NCI-H748 (cell line): ENCODE measurements at regions not wholly inside any gene's neighbourhood (a gene's known extent, or its start where the extent isn't known, plus 50 kb on each side); places are given as distances from the start of the nearest gene placed in this dataset.

Experiments used
- DNase-seq: peaks from one replicate; lab custom pipeline; 2025; ENCODE audit not compliant: unreplicated experiment; lab: John Stamatoyannopoulos, UW

DNA sequence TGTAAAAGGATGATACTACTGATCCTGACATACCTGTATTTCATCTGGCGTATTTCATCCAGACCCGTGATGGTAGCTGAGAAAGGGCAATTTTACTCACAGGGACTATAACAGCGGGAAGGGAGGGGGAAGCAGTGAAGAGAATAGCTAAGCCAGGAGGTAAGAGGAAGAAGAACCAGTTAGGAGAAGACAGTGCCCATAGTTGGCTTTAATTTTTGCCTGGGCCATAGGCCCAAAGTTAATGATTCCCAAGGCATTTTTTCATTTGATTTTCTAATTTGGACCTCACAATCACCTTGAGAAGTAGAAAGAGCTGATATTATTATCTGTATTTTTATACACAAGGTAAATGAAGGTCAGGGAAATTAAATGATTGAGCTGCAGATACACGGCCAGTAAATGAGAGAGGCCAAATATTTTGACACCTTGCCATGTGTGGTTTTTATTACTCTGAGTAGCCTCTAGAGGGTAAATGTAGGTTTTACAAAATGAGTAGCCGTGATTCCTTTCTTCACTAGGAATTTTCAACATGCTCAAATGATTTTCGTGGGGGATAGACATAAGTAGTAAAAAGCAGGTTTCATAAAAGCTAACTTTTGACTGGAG lies 382.2 kb downstream of the FUT8 start:
- no peak for DNase-seq

DNA sequence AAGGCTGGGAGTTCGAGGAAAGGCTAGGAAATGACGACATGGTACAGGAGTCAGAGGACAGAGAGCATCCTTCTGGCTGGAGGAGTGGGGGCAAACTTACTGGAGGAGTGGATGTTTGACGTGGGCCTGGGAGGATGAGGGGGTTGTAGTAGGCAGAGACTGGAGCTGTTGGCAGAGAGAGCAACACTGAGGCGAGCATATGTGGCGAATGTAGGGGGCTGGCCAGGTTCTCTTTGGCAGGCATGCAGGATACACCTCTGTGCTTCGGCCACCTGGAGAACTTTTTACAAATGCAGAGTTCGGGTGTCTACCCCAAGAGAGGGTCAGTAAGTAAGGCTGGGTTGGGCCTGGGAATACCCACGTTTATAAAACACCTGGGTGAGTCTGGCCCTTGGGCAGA lies 385.7 kb downstream of the FUT8 start:
- no peak for DNase-seq

DNA sequence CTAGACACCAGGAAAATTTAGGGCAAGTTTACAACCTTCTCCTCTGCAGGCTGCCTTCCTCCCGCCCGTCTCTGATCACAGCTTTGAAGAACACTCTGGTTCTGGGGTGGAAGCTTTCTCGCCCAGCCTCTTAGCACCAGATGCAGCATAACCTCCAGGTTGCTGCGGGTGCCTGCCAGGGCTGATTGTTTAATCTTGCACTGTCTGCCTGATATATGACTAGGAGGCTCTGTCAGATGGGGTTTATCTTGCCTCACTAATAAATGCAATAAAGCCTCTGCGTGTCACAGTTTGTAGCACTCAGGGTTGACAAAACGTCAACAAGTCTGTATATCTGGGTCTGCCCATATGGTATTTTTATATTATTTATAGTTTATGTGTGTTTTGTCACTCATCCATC lies 388.2 kb downstream of the FUT8 start:
- no peak for DNase-seq

DNA sequence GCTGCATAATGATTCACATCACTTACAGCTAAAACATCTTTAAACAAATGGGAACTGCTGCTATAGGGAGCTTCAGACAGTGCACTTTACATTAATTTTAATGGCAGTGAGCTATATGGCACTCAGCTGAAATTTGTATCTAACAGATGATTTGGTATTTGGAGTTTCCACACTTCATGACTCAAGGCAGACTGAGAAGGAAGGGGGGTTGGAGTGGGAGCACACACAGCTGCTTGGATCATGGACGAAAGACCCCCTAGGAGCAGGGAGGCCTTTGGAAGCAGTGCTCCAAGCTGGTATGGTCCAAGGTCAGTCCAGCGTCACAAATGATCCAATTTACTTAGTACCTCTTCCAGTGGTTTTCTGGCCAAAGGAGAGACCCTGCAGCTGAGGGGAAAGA lies 389.7 kb downstream of the FUT8 start:
- no peak for DNase-seq

DNA sequence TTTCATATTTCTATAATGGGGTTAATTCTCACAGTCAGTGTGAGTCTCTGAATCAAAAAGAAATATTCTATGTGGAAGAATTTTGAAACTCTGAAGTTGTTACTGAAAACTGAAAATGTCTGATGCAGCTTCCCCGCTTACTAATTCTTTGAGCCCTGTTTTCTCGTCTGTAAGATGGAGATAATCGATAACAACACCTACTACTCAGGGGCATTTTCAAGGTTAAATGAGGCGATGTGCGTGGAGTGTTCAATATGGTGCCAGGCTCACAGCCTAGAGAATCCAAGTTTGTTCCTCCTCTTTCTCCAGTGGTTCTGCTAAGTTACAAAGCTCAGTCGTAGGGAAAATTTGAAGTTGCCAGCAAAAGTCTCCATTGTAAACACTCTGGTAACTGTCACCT lies 391.4 kb downstream of the FUT8 start:
- DNase-seq, result no peak

DNA sequence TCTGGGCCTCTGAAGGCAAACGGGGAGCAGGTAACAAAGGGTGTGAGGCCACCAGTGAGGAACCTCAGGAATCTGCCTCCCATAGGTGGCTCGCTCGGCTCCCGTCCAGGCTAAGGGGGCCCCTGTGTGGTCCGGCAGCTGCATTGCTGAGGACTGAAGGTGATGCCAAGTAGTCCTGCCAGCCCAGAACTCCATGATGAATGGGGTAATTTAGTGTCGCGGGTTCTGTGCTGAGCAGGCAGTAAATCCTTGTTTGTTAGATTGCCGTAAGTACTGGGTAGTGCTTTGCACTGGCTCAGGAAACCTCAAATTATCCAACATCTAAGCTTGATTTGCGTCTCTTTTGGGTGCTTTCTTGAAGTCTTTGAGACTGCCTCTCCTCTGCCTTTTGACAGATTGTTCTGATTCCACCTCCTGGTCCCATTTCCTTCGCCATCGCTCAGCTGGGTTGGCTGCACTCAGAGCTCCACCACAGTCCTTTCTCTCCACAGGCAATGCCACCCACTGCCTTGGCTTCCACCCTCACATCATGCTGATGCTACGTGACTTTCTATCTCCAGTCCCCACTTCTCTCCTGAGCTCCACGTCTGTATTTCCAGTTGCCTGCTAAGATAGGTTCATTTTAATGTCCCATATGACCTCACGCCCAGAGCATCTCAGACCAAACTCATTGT lies 392.0 kb downstream of the FUT8 start:
- no peak for DNase-seq

DNA sequence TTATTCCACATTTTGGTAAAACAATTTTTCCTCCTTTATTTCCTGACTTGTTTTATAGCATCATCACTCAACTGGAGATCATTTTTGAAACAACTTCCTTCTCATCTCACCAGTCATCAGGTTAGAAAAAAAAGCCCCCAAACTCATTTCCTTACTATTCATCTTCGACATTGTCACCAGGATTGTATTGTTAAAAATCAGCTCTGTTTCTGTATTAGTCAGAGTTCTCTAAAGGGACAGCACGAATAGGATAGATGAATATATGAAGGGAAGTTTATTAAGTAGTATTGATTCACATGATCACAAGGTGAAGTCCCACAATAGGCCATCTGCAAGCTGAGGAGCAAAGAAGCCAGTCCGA lies 392.6 kb downstream of the FUT8 start:
- DNase-seq, result no peak

DNA sequence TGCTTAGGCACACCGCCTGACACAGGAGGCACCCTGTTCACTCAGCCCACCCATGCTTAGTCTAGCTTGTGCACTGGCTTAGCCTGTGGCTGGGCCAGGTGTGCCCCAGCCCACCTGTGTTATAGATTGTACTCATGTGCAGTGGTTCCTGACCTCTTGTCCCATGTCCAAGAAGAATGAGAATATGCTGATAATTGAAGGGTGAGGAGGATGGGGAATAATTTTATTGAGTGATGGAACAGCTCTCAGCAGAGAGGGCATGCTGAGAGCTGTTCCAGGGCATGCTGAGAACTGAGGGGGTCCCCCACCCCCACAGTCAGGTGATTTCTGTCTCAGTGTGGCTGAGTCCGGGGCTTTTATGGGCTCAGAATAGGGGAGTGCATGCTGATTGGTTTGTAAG lies 395.9 kb downstream of the FUT8 start:
- DNase-seq, result peak; percentile 17

DNA sequence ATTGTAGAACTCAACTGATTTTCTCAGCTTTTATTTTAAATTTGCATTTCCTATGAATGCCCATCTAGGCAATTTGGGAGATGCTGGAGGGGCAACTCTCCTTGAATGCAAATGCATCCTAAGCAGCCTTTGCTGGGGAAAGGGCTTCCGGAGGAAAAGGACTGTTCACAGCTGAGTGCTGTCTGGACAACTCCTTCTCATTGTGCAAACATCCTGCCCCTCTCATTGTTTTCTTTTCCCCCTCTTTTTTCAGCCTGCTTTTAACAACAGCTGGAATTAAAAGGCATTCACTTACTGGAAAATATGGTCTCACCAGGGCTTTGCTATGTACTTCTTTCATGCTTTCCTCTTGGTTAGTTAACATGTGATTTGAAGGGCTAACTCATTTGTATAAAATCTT lies 397.8 kb downstream of the FUT8 start:
- peak; percentile 82 for DNase-seq

DNA sequence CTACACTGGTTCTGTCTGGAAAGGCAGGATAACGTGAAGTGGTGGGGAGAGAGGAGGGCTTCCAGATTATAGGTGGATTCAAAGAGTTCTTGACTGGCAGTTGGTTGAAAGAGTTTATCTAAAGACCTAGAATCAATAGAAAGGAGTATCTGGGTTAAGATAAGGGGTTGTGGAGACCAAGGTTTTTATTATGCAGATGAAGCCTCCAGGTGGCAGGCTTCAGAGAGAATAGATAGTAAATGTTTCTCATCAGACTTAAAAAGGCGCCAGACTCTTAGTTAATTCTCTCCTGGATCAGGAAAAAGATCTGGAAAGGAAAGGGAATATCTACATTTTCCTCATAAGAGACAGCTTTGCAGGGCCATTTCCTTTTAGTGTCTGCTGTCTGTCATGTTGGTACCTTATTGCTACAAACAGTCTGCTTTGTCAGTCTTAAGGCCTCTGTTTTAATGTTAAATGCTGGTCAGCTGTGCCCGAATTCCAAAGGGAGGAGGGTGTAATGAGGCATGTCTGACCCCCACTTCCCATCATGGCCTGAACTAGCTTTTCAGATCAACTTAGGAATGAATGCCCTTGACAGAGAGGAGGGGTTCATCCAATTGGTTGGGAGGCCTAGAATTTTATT lies 401.3 kb downstream of the FUT8 start:
- no peak for DNase-seq

DNA sequence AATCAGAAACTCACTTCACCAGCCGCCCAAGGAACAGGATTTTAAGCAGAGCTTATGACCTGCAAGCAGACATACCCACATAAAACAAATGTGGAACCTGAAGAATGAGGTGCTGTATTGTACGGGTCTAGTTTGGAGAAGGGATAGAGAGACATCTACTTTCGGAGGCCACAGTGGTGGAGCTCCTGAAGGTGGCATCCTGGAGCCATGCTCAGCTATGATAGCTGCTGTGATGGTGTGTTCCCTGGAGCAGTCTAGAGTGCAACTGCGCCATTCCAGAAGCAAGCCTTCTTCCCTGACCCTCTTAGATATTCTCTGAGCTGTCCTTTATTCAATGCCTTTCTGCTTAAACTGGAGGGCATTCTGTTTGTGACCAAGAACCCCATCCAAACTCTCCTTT lies 402.6 kb downstream of the FUT8 start:
- DNase-seq, result no peak

DNA sequence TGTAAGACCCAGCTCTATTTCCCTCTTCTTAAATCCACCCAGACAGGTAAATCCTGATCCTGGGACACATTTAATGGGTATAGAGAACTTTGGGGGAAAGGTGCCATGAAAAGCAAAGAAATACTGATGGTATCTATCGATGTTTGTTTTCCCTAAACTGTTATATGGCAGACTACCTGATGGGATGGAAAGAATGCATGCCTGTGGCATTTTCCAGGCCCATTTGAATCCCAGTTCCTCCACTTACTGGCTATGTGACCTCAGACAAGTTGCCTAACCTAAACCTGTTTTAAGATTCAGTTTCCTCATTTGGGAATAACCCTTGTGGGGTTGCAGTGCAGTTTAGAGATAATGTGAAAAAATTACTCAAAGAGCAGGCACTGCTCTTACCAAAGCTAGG lies 404.5 kb downstream of the FUT8 start:
- no peak for DNase-seq

DNA sequence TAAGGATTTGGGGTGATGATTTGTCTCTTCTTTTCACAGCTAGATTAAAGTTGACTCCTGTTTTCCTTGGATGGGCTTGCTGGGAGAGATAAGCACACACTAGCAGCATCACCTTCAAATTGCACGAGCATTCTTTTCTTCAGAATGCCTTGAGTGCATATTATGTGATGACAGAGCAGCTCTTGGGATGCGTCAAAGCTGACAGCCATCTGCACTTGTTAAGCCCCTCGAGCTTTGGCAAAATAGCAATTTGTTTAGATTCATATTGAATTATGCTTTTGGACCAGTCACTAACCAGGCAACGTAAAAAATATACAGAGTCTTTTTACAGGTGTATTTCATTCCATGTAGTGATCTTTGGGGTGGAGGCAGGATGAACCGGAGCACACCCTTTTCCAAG lies 407.0 kb downstream of the FUT8 start:
- DNase-seq, result no peak

DNA sequence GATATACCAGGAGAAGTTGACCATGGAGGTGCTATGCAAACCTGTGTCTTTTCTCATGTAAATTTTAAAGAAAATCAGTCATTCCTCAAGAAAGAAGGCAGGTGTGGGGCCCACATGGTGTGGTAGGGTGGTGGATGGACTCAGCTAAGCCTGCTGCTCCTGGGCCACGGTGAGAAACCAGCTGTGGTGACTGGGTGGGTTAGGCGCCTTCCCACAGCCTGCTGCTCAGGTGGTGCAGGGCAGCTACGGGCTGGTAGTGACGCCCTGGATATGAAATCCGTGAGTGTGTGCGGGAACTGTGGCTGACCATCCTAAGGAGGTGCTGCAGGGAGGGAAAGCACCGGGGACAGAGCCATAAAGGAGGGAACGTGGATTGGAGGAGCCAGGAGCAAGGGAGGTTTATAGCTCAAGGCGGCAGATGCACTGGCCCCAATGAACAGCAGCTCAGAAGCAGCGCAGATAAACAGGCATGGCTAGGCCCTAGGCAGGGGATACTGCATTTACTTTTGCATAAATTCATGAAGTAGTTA lies 408.8 kb downstream of the FUT8 start:
- no peak for DNase-seq

DNA sequence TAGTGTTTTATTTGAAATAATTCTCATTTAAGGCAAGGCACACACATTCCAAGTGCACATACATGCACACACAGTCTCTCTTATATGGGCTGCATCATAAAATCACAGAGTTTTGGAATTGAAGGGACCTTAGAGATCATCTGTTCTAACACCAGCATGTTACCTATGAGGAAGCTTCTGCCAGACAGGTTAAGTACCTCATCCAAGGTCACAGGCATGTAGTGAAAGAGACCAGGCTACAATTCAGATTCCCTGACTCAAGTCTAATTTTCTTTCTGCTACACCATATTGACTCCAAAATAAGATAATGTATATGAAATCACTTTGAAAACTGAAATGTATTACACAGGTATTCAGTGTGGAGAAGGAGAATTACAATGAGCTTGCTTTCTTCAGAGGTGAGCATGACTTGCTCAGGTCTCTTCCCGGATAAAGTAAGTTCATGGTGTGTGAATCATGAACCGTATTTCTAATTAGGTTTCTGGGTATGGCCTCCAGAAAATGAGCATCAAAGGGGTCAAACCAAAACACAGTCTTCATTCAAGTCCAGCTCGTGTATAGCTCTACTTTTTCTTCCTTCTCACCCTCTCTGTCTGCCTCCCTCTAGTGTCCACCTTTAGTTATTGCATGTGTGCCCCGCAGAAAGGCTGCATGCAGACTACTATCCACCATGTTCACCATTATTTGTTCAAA lies 411.9 kb downstream of the FUT8 start:
- DNase-seq, result peak; percentile 79

DNA sequence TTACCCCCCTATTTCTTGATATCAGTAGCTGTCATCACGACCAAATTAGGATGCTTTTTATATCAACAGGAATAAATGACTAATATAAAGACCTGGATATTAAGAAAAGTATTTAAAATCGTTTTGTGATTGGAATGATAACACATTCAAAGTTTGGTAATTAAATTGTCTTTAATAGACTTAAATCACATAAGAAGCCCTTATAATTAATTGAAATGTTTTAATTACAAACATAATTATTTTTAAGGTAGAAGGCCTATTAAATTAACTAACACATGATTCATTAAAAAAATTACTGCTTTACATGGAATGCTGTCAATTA lies 412.4 kb downstream of the FUT8 start:
- DNase-seq, result no peak

DNA sequence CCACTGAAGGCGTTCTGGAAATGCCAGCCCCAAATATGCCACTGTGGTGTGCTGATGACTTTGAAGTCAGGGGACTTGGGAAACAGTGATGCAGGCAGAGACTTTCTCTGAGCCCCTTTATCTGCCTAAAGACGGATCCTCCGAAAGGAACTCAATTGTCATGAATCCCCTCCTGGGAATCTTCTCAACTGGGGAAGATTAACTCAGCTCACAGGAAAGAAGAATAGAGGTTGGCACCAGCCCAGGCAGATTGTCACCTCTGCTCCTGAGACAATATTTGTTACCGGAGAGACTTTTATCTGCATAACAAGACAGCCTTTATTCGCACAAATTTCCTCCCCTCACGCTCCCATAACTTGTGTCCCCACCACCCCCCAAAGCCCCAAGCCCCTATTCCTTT lies 414.4 kb downstream of the FUT8 start:
- no peak for DNase-seq

DNA sequence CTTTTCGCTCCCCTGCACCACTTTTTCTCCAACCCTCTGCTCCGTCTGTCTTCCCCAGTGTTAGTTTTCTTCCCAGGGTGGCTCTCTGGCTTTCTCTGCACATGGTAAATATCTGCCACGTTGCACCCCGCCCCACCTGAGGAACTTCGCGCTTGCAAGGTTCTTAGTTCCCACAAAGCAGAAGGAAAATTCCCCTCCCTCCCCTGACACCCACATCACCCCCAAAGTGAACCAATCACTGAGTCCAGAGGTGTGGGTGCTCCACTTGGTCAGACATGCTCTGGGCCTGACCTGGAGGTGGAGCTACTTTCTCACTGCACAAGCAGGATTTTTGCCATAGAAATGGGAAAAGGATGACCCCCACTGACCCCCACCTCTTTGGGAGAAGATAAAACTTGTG lies 415.0 kb downstream of the FUT8 start:
- peak; percentile 30 for DNase-seq

DNA sequence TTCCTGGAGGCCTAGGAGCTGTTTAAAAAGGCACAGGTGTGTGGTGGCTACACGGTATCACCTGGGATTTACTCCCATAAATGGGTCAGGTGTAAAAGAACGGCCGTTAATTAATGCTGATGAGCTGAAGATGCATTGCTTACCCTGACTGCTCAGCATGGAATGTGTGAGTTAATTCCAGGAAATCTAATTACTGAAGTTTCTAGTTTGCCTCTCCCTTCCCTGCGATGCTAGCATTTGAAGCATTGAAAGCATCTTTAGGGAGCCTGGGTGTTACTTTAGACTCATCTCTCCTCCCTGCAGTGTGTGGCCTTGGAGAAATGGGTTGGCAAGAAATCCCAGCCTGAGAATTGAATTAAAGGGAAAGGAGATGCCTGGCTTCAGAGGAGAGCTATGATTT lies 415.9 kb downstream of the FUT8 start:
- DNase-seq, result no peak

DNA sequence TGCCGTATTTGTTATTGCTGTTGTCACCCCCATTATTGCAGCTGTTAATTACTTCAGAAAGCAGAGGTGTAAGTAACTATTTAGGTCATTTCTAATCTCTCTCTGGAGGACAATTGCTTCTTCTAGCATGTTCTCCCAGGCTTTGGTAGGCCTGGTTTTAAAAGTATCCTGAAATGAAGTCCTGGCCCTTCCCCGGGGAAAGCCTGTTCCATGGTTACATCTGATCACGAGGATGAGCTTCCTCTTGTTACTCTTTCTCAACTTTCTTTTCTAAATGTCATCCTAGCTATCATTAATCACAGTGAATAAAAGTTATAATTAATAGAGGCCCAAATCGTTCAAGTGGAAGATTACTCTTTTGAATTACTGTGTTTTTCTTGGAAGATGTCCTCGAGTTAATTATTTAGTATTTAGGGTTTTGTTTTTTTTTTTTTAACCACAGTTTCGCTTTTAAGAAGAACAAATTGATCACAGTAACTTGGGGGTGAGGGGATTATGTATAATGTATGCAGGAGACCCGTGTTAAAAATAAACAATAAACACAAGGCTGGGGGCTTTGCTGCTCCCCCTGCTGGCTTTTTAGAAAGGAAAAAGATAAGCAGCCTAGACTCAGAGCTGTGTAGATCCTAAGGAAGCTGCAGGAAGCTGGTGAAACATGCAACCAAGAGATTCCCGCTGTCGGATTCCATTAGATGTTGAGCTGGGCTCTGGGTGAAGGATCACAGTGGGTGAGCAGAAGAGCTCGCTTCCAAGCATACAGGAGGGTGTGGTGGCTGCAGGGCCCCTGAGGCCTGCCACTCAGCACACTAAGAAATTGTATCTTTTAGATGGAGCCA lies 420.1 kb downstream of the FUT8 start:
- DNase-seq, result peak; percentile 28

DNA sequence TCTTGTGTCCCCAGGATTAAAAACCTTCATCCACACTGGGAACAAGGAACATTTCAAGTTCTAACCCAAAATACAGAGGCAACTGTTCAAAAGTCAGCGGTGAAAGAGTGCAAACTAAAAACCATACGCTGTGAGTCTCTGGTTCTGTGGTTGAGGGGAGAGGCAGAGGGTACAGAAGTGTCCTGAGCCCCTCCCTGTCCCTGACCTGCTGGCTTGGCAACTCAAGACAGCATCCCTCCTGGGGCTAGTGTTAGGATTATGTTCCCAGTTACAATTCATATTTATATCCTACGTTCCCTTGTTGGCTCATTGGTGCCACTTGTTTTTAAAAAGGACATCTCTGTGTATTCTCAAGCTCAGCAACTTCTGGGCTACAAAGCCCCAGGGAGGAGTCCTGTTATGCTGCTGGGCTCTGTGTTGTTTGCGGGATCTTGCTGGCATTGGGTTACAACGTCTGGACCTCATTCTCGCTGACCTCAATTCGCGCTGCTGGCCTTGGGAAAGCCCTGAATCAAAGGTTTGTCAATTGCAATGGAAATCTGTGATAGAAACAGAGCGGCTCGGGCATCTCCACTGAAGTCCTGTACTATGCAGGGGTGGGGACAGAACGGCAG lies 420.8 kb downstream of the FUT8 start:
- peak; percentile 46 for DNase-seq
